ENCODE measurements at regions not wholly inside any gene's neighbourhood (a gene's known extent, or its start where the extent isn't known, plus 50 kb on each side); places are given as distances from the start of the nearest gene placed in this dataset.

DNA sequence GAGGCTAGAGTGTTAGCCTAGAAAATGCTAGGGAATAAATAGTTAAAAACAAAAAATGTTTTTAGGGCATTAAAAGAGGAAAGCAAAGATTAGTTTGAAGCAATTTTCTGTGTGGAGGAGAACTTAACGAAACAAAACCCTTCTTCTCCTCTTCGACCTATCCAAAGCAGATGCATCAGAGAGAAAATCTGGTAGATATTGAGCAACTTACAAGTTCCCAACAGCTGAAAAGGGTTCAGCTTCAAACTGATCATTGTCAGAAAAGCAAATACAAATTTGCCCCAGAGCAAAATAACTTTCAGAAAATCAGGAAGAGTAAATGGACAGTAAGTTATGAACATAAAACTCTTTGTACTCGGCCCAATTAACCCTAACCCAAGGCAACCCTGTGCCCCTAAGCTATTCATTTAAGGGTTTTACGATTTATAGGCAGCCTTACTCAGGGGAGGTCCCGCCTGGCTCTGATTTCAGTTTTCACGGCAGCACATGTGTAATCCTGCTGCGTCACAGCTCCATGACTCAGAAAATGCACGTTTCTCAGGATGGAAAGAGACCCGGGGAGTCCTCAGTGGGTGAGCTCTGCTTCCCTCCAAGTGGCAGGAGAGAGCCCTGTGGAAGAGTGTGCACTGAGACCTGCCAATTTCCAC lies 405.7 kb upstream of the SALL1 start:
- TF ChIP-seq, protein P1, sequence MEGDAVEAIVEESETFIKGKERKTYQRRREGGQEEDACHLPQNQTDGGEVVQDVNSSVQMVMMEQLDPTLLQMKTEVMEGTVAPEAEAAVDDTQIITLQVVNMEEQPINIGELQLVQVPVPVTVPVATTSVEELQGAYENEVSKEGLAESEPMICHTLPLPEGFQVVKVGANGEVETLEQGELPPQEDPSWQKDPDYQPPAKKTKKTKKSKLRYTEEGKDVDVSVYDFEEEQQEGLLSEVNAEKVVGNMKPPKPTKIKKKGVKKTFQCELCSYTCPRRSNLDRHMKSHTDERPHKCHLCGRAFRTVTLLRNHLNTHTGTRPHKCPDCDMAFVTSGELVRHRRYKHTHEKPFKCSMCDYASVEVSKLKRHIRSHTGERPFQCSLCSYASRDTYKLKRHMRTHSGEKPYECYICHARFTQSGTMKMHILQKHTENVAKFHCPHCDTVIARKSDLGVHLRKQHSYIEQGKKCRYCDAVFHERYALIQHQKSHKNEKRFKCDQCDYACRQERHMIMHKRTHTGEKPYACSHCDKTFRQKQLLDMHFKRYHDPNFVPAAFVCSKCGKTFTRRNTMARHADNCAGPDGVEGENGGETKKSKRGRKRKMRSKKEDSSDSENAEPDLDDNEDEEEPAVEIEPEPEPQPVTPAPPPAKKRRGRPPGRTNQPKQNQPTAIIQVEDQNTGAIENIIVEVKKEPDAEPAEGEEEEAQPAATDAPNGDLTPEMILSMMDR (conservative IDR thresholded peaks at IDR 0.05; ENCODE audit: low read depth, low read length) = peak; percentile 20
- TF ChIP-seq CHD1 (IDR thresholded peaks at IDR 0.05; ENCODE audit: low read depth, low read length) = no peak
- TF ChIP-seq RAD21 (IDR thresholded peaks at IDR 0.05; ENCODE audit: low read length) = peak; percentile 30
- TF ChIP-seq POLR2A (IDR thresholded peaks at IDR 0.05; ENCODE audit: low read depth, low read length) = 0 out of 2 replicates have a peak, but pooled peaks have one; percentile 31
- TF ChIP-seq, protein P2, sequence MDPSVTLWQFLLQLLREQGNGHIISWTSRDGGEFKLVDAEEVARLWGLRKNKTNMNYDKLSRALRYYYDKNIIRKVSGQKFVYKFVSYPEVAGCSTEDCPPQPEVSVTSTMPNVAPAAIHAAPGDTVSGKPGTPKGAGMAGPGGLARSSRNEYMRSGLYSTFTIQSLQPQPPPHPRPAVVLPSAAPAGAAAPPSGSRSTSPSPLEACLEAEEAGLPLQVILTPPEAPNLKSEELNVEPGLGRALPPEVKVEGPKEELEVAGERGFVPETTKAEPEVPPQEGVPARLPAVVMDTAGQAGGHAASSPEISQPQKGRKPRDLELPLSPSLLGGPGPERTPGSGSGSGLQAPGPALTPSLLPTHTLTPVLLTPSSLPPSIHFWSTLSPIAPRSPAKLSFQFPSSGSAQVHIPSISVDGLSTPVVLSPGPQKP (IDR thresholded peaks at IDR 0.05; ENCODE audit: borderline replicate concordance, low read depth, low read length) = no peak
- TF ChIP-seq MAFK (IDR thresholded peaks at IDR 0.05; ENCODE audit: low read depth, low read length) = peak; percentile 29; the same call in 1 of the 2 replicates
- no peak for TF ChIP-seq RCOR1 (IDR thresholded peaks at IDR 0.05; ENCODE audit: insufficient replicate concordance, low read length)
- peak; percentile 75 for TF ChIP-seq CEBPB (IDR thresholded peaks at IDR 0.05; ENCODE audit: low read depth, low read length)
- TF ChIP-seq RFX5 (IDR thresholded peaks at IDR 0.05; ENCODE audit: low read depth, low read length) = no peak
- no peak; the same call in 1 of the 2 replicates for TF ChIP-seq SMC3 (IDR thresholded peaks at IDR 0.05; ENCODE audit: low read depth, low read length)
- peak; percentile 98 for TF ChIP-seq BHLHE40 (IDR thresholded peaks at IDR 0.05; ENCODE audit: low read depth, low read length)
- TF ChIP-seq, protein P3, sequence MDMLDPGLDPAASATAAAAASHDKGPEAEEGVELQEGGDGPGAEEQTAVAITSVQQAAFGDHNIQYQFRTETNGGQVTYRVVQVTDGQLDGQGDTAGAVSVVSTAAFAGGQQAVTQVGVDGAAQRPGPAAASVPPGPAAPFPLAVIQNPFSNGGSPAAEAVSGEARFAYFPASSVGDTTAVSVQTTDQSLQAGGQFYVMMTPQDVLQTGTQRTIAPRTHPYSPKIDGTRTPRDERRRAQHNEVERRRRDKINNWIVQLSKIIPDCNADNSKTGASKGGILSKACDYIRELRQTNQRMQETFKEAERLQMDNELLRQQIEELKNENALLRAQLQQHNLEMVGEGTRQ (IDR thresholded peaks at IDR 0.05; ENCODE audit: low read depth, low read length) = peak; percentile 23; the same call in 1 of the 2 replicates

All from IMR-90 (cell line).